Fibroblast of mammary gland (primary cell): ENCODE measurements at regions not wholly inside any gene's neighbourhood (a gene's known extent, or its start where the extent isn't known, plus 50 kb on each side); places are given as distances from the start of the nearest gene placed in this dataset.

Source experiments
- DNase-seq: peaks from one replicate; pipeline ENCODE4 v3.0.0-alpha.2; 2010; ENCODE audit warnings: low read depth
- H3K4me3 ChIP-seq: 2 replicates; pipeline ENCODE4 v1.5.1; 2011; ENCODE audit warnings: low read depth, mild to moderate bottlenecking, low read length, moderate library complexity; ENCODE audit not compliant: control insufficient read depth
- CTCF ChIP-seq: conservative IDR thresholded peaks from 2 replicates; pipeline ENCODE4 v1.5.1; 2011; ENCODE audit warnings: low read depth, low read length, inconsistent platforms; ENCODE audit not compliant: control insufficient read depth, insufficient read depth

DNA sequence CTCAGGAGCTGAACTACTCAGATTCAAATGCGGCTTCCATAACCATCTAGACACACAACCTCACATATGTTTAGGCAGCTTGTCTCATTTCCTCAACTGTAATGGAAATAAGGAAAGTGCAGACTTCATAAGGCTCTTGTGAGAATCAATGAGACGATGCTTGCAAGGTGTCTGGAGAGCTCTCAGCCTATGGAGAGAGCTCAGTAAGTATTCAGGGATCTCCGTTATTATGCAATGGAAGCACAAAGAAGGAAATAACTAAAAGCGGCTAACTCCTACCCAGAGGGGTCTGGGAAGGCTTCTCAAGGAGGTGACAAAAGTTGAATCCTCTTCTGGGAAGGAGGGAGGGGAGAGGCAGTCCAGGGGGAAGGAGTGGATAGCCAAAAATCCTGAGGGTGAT, 50.1 kb upstream of the LIPC start:
- H3K4me3 ChIP-seq = no peak overlapping the region
- DNase-seq = no peak
- no peak for TF ChIP-seq CTCF
